Activated CD4-positive, alpha-beta T cell treated with anti-CD3 and anti-CD28 coated beads for 36 hours (primary cell): ENCODE measurements at regions not wholly inside any gene's neighbourhood (a gene's known extent, or its start where the extent isn't known, plus 50 kb on each side); places are given as distances from the start of the nearest gene placed in this dataset.

Experiments used
- ATAC-seq: fragments of 200-7000 bp; cut with Tn5 transposase; one replicate; pipeline ENCODE4 v1.10.0; 2021; ENCODE audit warnings: mild to moderate bottlenecking, moderate library complexity
- CTCF ChIA-PET: fragments of 350-600 bp; sonication (Branson Sonifier 250); formaldehyde crosslinking; loops from one replicate; lab custom pipeline; 2021; ENCODE audit warnings: antibody characterized with exemption; lab: Charles Lee
- POLR2A ChIA-PET: fragments of 350-600 bp; sonication (Branson Sonifier 250); formaldehyde crosslinking; loops from one replicate; lab custom pipeline; 2021; ENCODE audit warnings: antibody characterized with exemption, inconsistent platforms; lab: Charles Lee
- DNase-seq: peaks from one replicate; pipeline ENCODE4 v3.0.0-alpha.2; 2020
- H3K27ac Mint-ChIP-seq: one replicate; pipeline ENCODE4 v1.8.0; 2021; ENCODE audit warnings: mixed read lengths
- H3K27me3 Mint-ChIP-seq: one replicate; pipeline ENCODE4 v1.8.0; 2021; ENCODE audit warnings: mixed read lengths
- H3K36me3 Mint-ChIP-seq: one replicate; pipeline ENCODE4 v1.8.0; 2021; ENCODE audit warnings: low read depth, mixed read lengths
- H3K4me1 Mint-ChIP-seq: one replicate; pipeline ENCODE4 v1.8.0; 2021; ENCODE audit warnings: mixed read lengths
- H3K4me3 Mint-ChIP-seq: one replicate; pipeline ENCODE4 v1.8.0; 2021; ENCODE audit warnings: mild to moderate bottlenecking, moderate library complexity, mixed read lengths
- H3K9me3 Mint-ChIP-seq: one replicate; pipeline ENCODE4 v1.8.0; 2021; ENCODE audit warnings: low read depth, mixed read lengths
- intact Hi-C, 2 experiments: fragments of 100-400 bp; cut with DNase I in 1 of 2; cut with micrococcal nuclease in 1 of 2; formaldehyde crosslinking; loops; one replicate each; pipeline versions ENCODE4 v1.14.2 to v1.15.1; 2022 to 2024; cut with DNase I, micrococcal nuclease

- peaks cover 63% of the 10 kb centered on the region for H3K4me1 Mint-ChIP-seq
- H3K36me3 Mint-ChIP-seq, result peaks cover 9% of the 10 kb centered on the region
- POLR2A ChIA-PET, result interaction anchor here (0.5 to 1.3 kb wide), 4 partner anchors 37 to 466 kb away, joined by 3 to 11 read pairs (median 3); partner anchors contain the start of gene MBNL1
- peaks cover 2% of the 10 kb centered on the region for H3K9me3 Mint-ChIP-seq
- DNase-seq (no peak), ATAC-seq (peak; percentile 44)
- CTCF ChIA-PET, result interaction anchor here (0.7 to 3.1 kb wide), 15 partner anchors 9 to 132 kb away, joined by 3 to 17 read pairs (median 3); no protein-coding TSS in a partner anchor
- intact Hi-C loops, result loop anchor here (2.0 to 10.0 kb wide), 4 partner anchors 39 to 995 kb away; partner anchors contain the start of gene RAP2B (in 1 of the 2)
- H3K27me3 Mint-ChIP-seq, result no peaks in the 10 kb centered on the region
- H3K4me3 Mint-ChIP-seq, result peak overlapping the region; percentile 75
- H3K27ac Mint-ChIP-seq, result peak overlapping the region; percentile 85
These were observed 64.5 kb upstream of the MBNL1 start for GRCh38 chr3:152204218-152204617.

GRCh38 chr3:152205097-152205593 is 63.6 kb upstream of the MBNL1 start:
- H3K4me1 Mint-ChIP-seq, result peaks cover 65% of the 10 kb centered on the region
- POLR2A ChIA-PET, result no interaction called here
- intact Hi-C loops, result loop anchor here (1.0 to 10.0 kb wide), 5 partner anchors 8 to 996 kb away; partner anchors contain the start of gene RAP2B (in 1 of the 2)
- H3K36me3 Mint-ChIP-seq, result peaks cover 9% of the 10 kb centered on the region
- CTCF ChIA-PET, result interaction anchor here (1.1 to 3.1 kb wide), 7 partner anchors 12 to 133 kb away, joined by 3 to 17 read pairs (median 3); no protein-coding TSS in a partner anchor
- DNase-seq (no peak), ATAC-seq (no peak)
- peak overlapping the region; percentile 70 for H3K4me3 Mint-ChIP-seq
- H3K27me3 Mint-ChIP-seq, result no peaks in the 10 kb centered on the region
- peak overlapping the region; percentile 92 for H3K27ac Mint-ChIP-seq
- peaks cover 2% of the 10 kb centered on the region for H3K9me3 Mint-ChIP-seq

- CTCF ChIA-PET, result no interaction called here
- H3K9me3 Mint-ChIP-seq, result peaks cover 2% of the 10 kb centered on the region
- peaks cover 9% of the 10 kb centered on the region for H3K36me3 Mint-ChIP-seq
- POLR2A ChIA-PET, result no interaction called here
- H3K4me3 Mint-ChIP-seq, result peak overlapping the region; percentile 70
- DNase-seq (no peak), ATAC-seq (no peak)
- H3K27ac Mint-ChIP-seq, result peak overlapping the region; percentile 58
- H3K27me3 Mint-ChIP-seq, result no peaks in the 10 kb centered on the region
- H3K4me1 Mint-ChIP-seq, result peaks cover 68% of the 10 kb centered on the region
- intact Hi-C loops, result loop anchor here in 1 of 2 experiments (10.0 kb wide), 1 partner anchor 958 kb away; the partner anchor contains the start of gene RAP2B
These were observed 62.4 kb upstream of the MBNL1 start for GRCh38 chr3:152206243-152206760.

GRCh38 chr3:152208439-152208838 is 60.3 kb upstream of the MBNL1 start:
- intact Hi-C loops, result loop anchor here (2.0 to 10.0 kb wide), 3 partner anchors 14 to 956 kb away; partner anchors contain the start of gene RAP2B (in 1 of the 2)
- DNase-seq, result no peak

GRCh38 chr3:152209060-152209459 is 59.7 kb upstream of the MBNL1 start:
- ATAC-seq (peak; percentile 80), DNase-seq (no peak)
- peaks cover 80% of the 10 kb centered on the region for H3K4me1 Mint-ChIP-seq

More at GRCh38 chr3:152208439-152208838, 60.3 kb upstream of the MBNL1 start:
- ChIA-PET CTCF (interaction anchor here (1.6 to 2.1 kb wide), 4 partner anchors 9 to 49 kb away, joined by 4 to 14 read pairs (median 5); no protein-coding TSS in a partner anchor), POLR2A (interaction anchor here (0.9 to 1.5 kb wide), 5 partner anchors 9 to 123 kb away, joined by 3 to 11 read pairs (median 3); partner anchors contain the start of gene MBNL1)
- ATAC-seq, result no peak
- Mint-ChIP-seq H3K36me3 (peaks cover 9% of the 10 kb centered on the region), H3K27ac (peak overlapping the region; percentile 81), H3K9me3 (peaks cover 2% of the 10 kb centered on the region), H3K4me1 (peaks cover 74% of the 10 kb centered on the region), H3K4me3 (peak overlapping the region; percentile 1), H3K27me3 (no peaks in the 10 kb centered on the region)

GRCh38 chr3:152209776-152210175 is 59.0 kb upstream of the MBNL1 start:
- intact Hi-C loops, result loop anchor here (1.0 to 10.0 kb wide), 5 partner anchors 12 to 955 kb away; partner anchors contain the start of gene RAP2B (in 1 of the 2)
- peak overlapping the region; percentile 35 for H3K4me3 Mint-ChIP-seq
- no peaks in the 10 kb centered on the region for H3K27me3 Mint-ChIP-seq
- ChIA-PET POLR2A (interaction anchor here (0.6 to 1.5 kb wide), 6 partner anchors 8 to 233 kb away, joined by 3 to 11 read pairs (median 6); partner anchors contain the start of gene MBNL1), CTCF (interaction anchor here (0.7 to 2.1 kb wide), 9 partner anchors 9 to 234 kb away, joined by 3 to 14 read pairs (median 4); no protein-coding TSS in a partner anchor)
- H3K27ac Mint-ChIP-seq, result peak overlapping the region; percentile 81
- ATAC-seq, result peak; percentile 66
- H3K36me3 Mint-ChIP-seq, result peaks cover 9% of the 10 kb centered on the region
- peaks cover 2% of the 10 kb centered on the region for H3K9me3 Mint-ChIP-seq
- no peak for DNase-seq
- peaks cover 82% of the 10 kb centered on the region for H3K4me1 Mint-ChIP-seq

More at GRCh38 chr3:152209060-152209459, 59.7 kb upstream of the MBNL1 start:
- intact Hi-C loops, result loop anchor here (1.0 to 10.0 kb wide), 5 partner anchors 12 to 956 kb away; partner anchors contain the start of gene RAP2B (in 1 of the 2)
- H3K27ac Mint-ChIP-seq, result peak overlapping the region; percentile 81
- H3K27me3 Mint-ChIP-seq, result no peaks in the 10 kb centered on the region
- ChIA-PET CTCF (interaction anchor here (0.7 to 2.1 kb wide), 10 partner anchors 9 to 235 kb away, joined by 3 to 14 read pairs (median 4); no protein-coding TSS in a partner anchor), POLR2A (interaction anchor here (0.9 to 1.5 kb wide), 7 partner anchors 9 to 123 kb away, joined by 3 to 11 read pairs (median 3); partner anchors contain the start of gene MBNL1)
- peaks cover 9% of the 10 kb centered on the region for H3K36me3 Mint-ChIP-seq
- peak overlapping the region; percentile 1 for H3K4me3 Mint-ChIP-seq
- H3K9me3 Mint-ChIP-seq, result peaks cover 2% of the 10 kb centered on the region

- Mint-ChIP-seq H3K36me3 (peaks cover 8% of the 10 kb centered on the region), H3K9me3 (peaks cover 4% of the 10 kb centered on the region), H3K27me3 (no peaks in the 10 kb centered on the region), H3K4me1 (peaks cover 80% of the 10 kb centered on the region), H3K4me3 (no peak overlapping the region), H3K27ac (no peak overlapping the region)
- DNase-seq (no peak), ATAC-seq (no peak)
- ChIA-PET CTCF (interaction anchor here (0.8 to 2.1 kb wide), 6 partner anchors 9 to 233 kb away, joined by 3 to 6 read pairs (median 3); no protein-coding TSS in a partner anchor), POLR2A (interaction anchor here (0.6 kb wide), 1 partner anchor 1346 kb away, joined by 3 read pairs; no protein-coding TSS in a partner anchor)
- intact Hi-C loops, result no loop called here
These were observed 58.0 kb upstream of the MBNL1 start for GRCh38 chr3:152210697-152211096.

GRCh38 chr3:152211655-152212054 is 57.1 kb upstream of the MBNL1 start:
- ChIA-PET POLR2A (interaction anchor here (0.6 kb wide), 1 partner anchor 1031 kb away, joined by 10 read pairs; no protein-coding TSS in a partner anchor), CTCF (interaction anchor here (0.8 to 2.1 kb wide), 4 partner anchors 8 to 32 kb away, joined by 3 to 6 read pairs (median 3); no protein-coding TSS in a partner anchor)
- peaks cover 2% of the 10 kb centered on the region for H3K9me3 Mint-ChIP-seq
- H3K27me3 Mint-ChIP-seq, result no peaks in the 10 kb centered on the region
- peak overlapping the region; percentile 23 for H3K27ac Mint-ChIP-seq
- intact Hi-C loops, result no loop called here
- no peak overlapping the region for H3K4me3 Mint-ChIP-seq
- ATAC-seq (no peak), DNase-seq (no peak)
- peaks cover 8% of the 10 kb centered on the region for H3K36me3 Mint-ChIP-seq
- H3K4me1 Mint-ChIP-seq, result peaks cover 75% of the 10 kb centered on the region

- peaks cover 3% of the 10 kb centered on the region for H3K36me3 Mint-ChIP-seq
- no peaks in the 10 kb centered on the region for H3K27me3 Mint-ChIP-seq
- no peak for ATAC-seq
- POLR2A ChIA-PET, result interaction anchor here (1.1 kb wide), 1 partner anchor 56 kb away, joined by 3 read pairs; the partner anchor contains the start of gene MBNL1
- intact Hi-C loops, result no loop called here
- DNase-seq, result no peak
- peaks cover 66% of the 10 kb centered on the region for H3K4me1 Mint-ChIP-seq
- CTCF ChIA-PET, result interaction anchor here (0.8 to 1.5 kb wide), 5 partner anchors 9 to 84 kb away, joined by 3 to 8 read pairs (median 3); no protein-coding TSS in a partner anchor
- H3K27ac Mint-ChIP-seq, result peak overlapping the region; percentile 11
- peaks cover 2% of the 10 kb centered on the region for H3K9me3 Mint-ChIP-seq
- no peak overlapping the region for H3K4me3 Mint-ChIP-seq
These were observed 55.5 kb upstream of the MBNL1 start for GRCh38 chr3:152213203-152213602.

GRCh38 chr3:152213938-152214337 is 54.8 kb upstream of the MBNL1 start:
- Mint-ChIP-seq H3K9me3 (peaks cover 2% of the 10 kb centered on the region), H3K4me1 (peaks cover 66% of the 10 kb centered on the region), H3K4me3 (no peak overlapping the region), H3K27ac (peak overlapping the region; percentile 58), H3K27me3 (no peaks in the 10 kb centered on the region), H3K36me3 (peaks cover 1% of the 10 kb centered on the region)
- ATAC-seq (no peak), DNase-seq (no peak)
- CTCF ChIA-PET, result interaction anchor here (0.8 to 1.5 kb wide), 4 partner anchors 8 to 84 kb away, joined by 3 to 8 read pairs (median 3); no protein-coding TSS in a partner anchor
- intact Hi-C loops, result no loop called here
- POLR2A ChIA-PET, result interaction anchor here (1.1 kb wide), 1 partner anchor 55 kb away, joined by 3 read pairs; the partner anchor contains the start of gene MBNL1
